Right lung (tissue), 2 donors: ENCODE measurements at regions not wholly inside any gene's neighbourhood (a gene's known extent, or its start where the extent isn't known, plus 50 kb on each side); places are given as distances from the start of the nearest gene placed in this dataset.

Source experiments
- DNase-seq, 2 donors: peaks; one replicate each; pipeline ENCODE4 v3.0.0-alpha.2; 2013

GRCh38 chr2:199627417-199627816 is 169.7 kb upstream of the SATB2 start:
- no peak for DNase-seq

GRCh38 chr2:199624958-199625357 is 167.2 kb upstream of the SATB2 start:
- DNase-seq: no peak

GRCh38 chr2:199612509-199613130 is 154.9 kb upstream of the SATB2 start:
- no peak for DNase-seq

GRCh38 chr2:199607914-199608313 is 150.2 kb upstream of the SATB2 start:
- no peak for DNase-seq

GRCh38 chr2:199606193-199606780 is 148.5 kb upstream of the SATB2 start:
- DNase-seq: no peak

GRCh38 chr2:199603721-199604291 is 146.1 kb upstream of the SATB2 start:
- DNase-seq: peak in 1 of 2 donors; percentile 12

GRCh38 chr2:199602896-199603717 is 145.4 kb upstream of the SATB2 start:
- no peak for DNase-seq

- DNase-seq: no peak
These were observed 144.6 kb upstream of the SATB2 start for GRCh38 chr2:199602271-199602895.

GRCh38 chr2:199596549-199596948 is 138.8 kb upstream of the SATB2 start:
- DNase-seq: no peak

- no peak for DNase-seq
These were observed 136.7 kb upstream of the SATB2 start for GRCh38 chr2:199594443-199594842.

GRCh38 chr2:199591826-199592225 is 134.1 kb upstream of the SATB2 start:
- DNase-seq: no peak

- peak in 1 of 2 donors; percentile 56 for DNase-seq
These were observed 132.8 kb upstream of the SATB2 start for GRCh38 chr2:199590321-199591203.

GRCh38 chr2:199589306-199589705 is 131.6 kb upstream of the SATB2 start:
- DNase-seq: no peak

GRCh38 chr2:199588054-199588453 is 130.3 kb upstream of the SATB2 start:
- no peak for DNase-seq

- no peak for DNase-seq
These were observed 128.9 kb upstream of the SATB2 start for GRCh38 chr2:199586646-199587045.

GRCh38 chr2:199583676-199584075 is 125.9 kb upstream of the SATB2 start:
- no peak for DNase-seq

GRCh38 chr2:199581935-199582360 is 124.2 kb upstream of the SATB2 start:
- peak in 1 of 2 donors; percentile 38 for DNase-seq

- no peak for DNase-seq
These were observed 123.7 kb upstream of the SATB2 start for GRCh38 chr2:199581408-199581807.

- DNase-seq: peak in 1 of 2 donors; percentile 16
These were observed 117.7 kb upstream of the SATB2 start for GRCh38 chr2:199575416-199575815.

GRCh38 chr2:199572571-199572970 is 114.8 kb upstream of the SATB2 start:
- DNase-seq: no peak

GRCh38 chr2:199570934-199571333 is 113.2 kb upstream of the SATB2 start:
- DNase-seq: no peak
